ENCODE measurements at regions not wholly inside any gene's neighbourhood (a gene's known extent, or its start where the extent isn't known, plus 50 kb on each side); places are given as distances from the start of the nearest gene placed in this dataset.

DNA sequence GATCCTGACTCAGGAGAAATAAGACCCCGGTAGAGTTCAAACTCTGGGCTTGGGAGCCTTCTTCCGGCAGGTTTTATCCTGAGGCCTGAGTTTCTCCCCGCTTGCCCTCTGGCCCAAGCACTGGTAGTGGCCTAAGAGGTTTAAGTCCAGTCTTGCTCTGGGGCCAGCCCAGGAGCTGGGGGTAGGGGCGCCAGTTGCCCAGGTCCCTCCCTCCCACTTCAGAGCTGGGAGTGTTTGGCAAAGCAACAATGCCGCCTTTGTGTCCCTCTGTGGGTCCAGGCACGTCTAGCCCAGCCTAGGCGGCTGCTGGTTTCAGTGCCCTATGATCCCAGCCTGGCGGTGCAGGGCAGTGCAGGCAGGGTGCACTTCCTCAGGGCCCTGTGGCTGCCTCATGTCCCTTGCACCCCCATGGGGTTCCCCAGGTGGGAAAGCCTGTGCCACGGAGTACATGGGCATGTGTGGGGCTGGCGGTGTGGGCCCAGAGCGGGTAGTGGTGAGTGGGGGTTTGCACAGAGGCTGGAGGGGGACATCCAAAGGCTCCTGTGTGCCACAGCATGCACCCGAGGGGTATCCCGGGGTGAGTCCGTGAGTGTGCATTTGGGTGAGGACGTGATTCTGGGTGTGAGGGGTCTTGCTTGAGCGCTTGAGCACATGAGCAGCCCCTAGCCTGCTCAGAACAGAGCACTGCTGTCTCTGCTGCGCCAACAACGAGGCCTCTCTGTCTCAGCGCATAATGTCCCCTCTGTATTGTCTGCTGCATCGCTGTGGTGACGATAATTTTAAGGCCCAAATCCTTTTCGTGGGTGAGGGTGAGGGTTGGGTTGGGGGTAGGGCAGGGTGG lies 61.7 kb upstream of the PSD2 start:
- ChIA-PET POLR2A (no interaction called here), SMC1A (ENCODE audit: uncharacterized antibody, unreplicated experiment) (no interaction called here), CTCF (no interaction called here), RAD21 (ENCODE audit: unreplicated experiment) (no interaction called here)
- intact Hi-C loops (cut with micrococcal nuclease; ENCODE audit: unreplicated experiment) (no loop called here), in situ Hi-C loops (cut with MboI) (no loop called here)
- Histone ChIP-seq H3K9ac (ENCODE audit: control insufficient read depth, insufficient read depth, low read length) (no peak overlapping the region), H3K36me3 (ENCODE audit: control insufficient read depth in 2 of 2, insufficient read depth in 2 of 2, low read length in 1 of 2) (no peaks in the 10 kb centered on the region), H4K20me1 (ENCODE audit: control insufficient read depth, insufficient read depth) (no peaks in the 10 kb centered on the region), H3K9me3 (replicated peaks; ENCODE audit: control insufficient read depth, insufficient read depth, low read length) (no peaks in the 10 kb centered on the region), H2AFZ (ENCODE audit: control insufficient read depth, low read depth, low read length) (no peak overlapping the region), H3K79me2 (ENCODE audit: control insufficient read depth, insufficient read depth, low read length) (no peaks in the 10 kb centered on the region), H3K27me3 (replicated peaks in 1 of 2; ENCODE audit: control insufficient read depth in 2 of 2, insufficient read depth in 2 of 2, low read length in 1 of 2) (no peaks in the 10 kb centered on the region; a peak in 1 of 4 replicates), H3K4me2 (ENCODE audit: control insufficient read depth, insufficient read depth) (no peak overlapping the region), H3K4me1 (ENCODE audit: control insufficient read depth, insufficient read depth, low read length) (no peaks in the 10 kb centered on the region), H3K4me3 (no peak overlapping the region), H3K27ac (ENCODE audit: control insufficient read depth, insufficient read depth) (no peak overlapping the region)
- TF ChIP-seq BHLHE40 (IDR thresholded peaks at IDR 0.05; ENCODE audit: borderline replicate concordance in 1 of 2, low read depth in 2 of 2, low read length in 1 of 2) (peak in 1 of 2 experiments; percentile 10; a peak in 1 of 4 replicates), NRF1 (conservative IDR thresholded peaks at IDR 0.05; ENCODE audit: low read depth, low read length) (no peak), IKZF1 (conservative IDR thresholded peaks at IDR 0.05) (0 out of 2 replicates have a peak, but pooled peaks have one; percentile 21)
- FAIRE-seq (no peak), ATAC-seq (peak; percentile 76), DNase-seq (ENCODE audit: low read depth, low spot score) (no peak)
- 45% methylated on average over 22 of the region's 22 CpGs for WGBS (ENCODE audit: insufficient coverage, insufficient replicate concordance, low lambda C conversion rate, missing lambda C conversion rate)
- no TSS peak for BruUV-seq (replicated peaks)

GRCh38 chr5:139734539-139734916 lies 61.1 kb upstream of the PSD2 start:
- Histone ChIP-seq H3K27me3 (replicated peaks in 1 of 2; ENCODE audit: control insufficient read depth in 2 of 2, insufficient read depth in 2 of 2, low read length in 1 of 2) (no peaks in the 10 kb centered on the region; a peak in 1 of 4 replicates), H3K9ac (ENCODE audit: control insufficient read depth, insufficient read depth, low read length) (no peak overlapping the region), H3K27ac (ENCODE audit: control insufficient read depth, insufficient read depth) (no peak overlapping the region), H3K79me2 (ENCODE audit: control insufficient read depth, insufficient read depth, low read length) (no peaks in the 10 kb centered on the region), H3K4me1 (ENCODE audit: control insufficient read depth, insufficient read depth, low read length) (no peaks in the 10 kb centered on the region), H3K4me3 (no peak overlapping the region), H4K20me1 (ENCODE audit: control insufficient read depth, insufficient read depth) (no peaks in the 10 kb centered on the region), H3K36me3 (ENCODE audit: control insufficient read depth in 2 of 2, insufficient read depth in 2 of 2, low read length in 1 of 2) (no peaks in the 10 kb centered on the region), H3K9me3 (replicated peaks; ENCODE audit: control insufficient read depth, insufficient read depth, low read length) (no peaks in the 10 kb centered on the region), H3K4me2 (ENCODE audit: control insufficient read depth, insufficient read depth) (no peak overlapping the region), H2AFZ (ENCODE audit: control insufficient read depth, low read depth, low read length) (no peak overlapping the region)
- FAIRE-seq, result no peak
- RAD21 ChIA-PET (ENCODE audit: unreplicated experiment), result no interaction called here
- POLR2A ChIA-PET, result no interaction called here
- TF ChIP-seq E4F1 (IDR thresholded peaks at IDR 0.05; ENCODE audit: borderline replicate concordance, partially characterized antibody) (no peak), CHD4 (IDR thresholded peaks at IDR 0.05) (no peak), POLR2AphosphoS2 (IDR thresholded peaks at IDR 0.05; ENCODE audit: low read depth, low read length) (no peak), POU2F2 (IDR thresholded peaks at IDR 0.05; ENCODE audit: borderline replicate concordance, low read depth, low read length) (no peak), FOXM1 (IDR thresholded peaks at IDR 0.05; ENCODE audit: low read depth, low read length) (no peak), NFYA (IDR thresholded peaks at IDR 0.05; ENCODE audit: borderline replicate concordance, low read depth, low read length) (no peak), STAT3 (IDR thresholded peaks at IDR 0.05; ENCODE audit: low read depth, low read length) (no peak), FOS (IDR thresholded peaks at IDR 0.05; ENCODE audit: borderline replicate concordance, extremely low read depth, insufficient read length) (no peak)
- TF ChIP-seq, protein P1, sequence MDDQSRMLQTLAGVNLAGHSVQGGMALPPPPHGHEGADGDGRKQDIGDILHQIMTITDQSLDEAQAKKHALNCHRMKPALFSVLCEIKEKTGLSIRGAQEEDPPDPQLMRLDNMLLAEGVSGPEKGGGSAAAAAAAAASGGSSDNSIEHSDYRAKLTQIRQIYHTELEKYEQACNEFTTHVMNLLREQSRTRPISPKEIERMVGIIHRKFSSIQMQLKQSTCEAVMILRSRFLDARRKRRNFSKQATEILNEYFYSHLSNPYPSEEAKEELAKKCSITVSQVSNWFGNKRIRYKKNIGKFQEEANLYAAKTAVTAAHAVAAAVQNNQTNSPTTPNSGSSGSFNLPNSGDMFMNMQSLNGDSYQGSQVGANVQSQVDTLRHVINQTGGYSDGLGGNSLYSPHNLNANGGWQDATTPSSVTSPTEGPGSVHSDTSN (IDR thresholded peaks at IDR 0.05; ENCODE audit: insufficient replicate concordance, low read depth, low read length), result no peak
- intact Hi-C loops (cut with micrococcal nuclease; ENCODE audit: unreplicated experiment), result no loop called here
- BruUV-seq (replicated peaks), result no TSS peak
- no peak for DNase-seq (ENCODE audit: low read depth, low spot score)
- no peak for ATAC-seq
- SMC1A ChIA-PET (ENCODE audit: uncharacterized antibody, unreplicated experiment), result no interaction called here
- 44% methylated on average over 3 of the region's 3 CpGs for WGBS (ENCODE audit: insufficient coverage, insufficient replicate concordance, low lambda C conversion rate, missing lambda C conversion rate)
- CTCF ChIA-PET, result no interaction called here
- in situ Hi-C loops (cut with MboI), result no loop called here

All from GM12878 (cell line).